ENCODE measurements at regions not wholly inside any gene's neighbourhood (a gene's known extent, or its start where the extent isn't known, plus 50 kb on each side); places are given as distances from the start of the nearest gene placed in this dataset.
"Not testable (repeated sequence)": the region's sequence is repeated elsewhere in the genome, so short reads cannot be mapped to it uniquely, and the experiment has no call there.

DNA sequence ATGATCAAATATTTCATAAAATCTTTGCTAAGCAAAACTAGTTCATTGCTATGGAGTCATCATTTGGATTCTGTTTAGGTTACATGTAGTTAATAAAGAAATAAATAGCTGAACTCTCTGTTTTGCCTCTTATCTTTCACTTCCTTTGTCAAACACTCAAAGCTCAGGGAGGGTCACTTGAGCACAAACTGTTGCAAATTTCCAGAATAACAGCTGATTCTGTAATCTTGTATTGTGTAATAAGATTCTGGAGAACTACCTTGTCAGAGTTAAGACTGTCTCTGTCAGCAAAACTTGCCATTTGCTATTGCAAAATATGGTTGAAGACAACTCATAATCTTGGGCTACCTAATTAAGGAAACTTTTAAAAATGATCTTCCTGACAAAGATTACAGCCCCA is 182.0 kb upstream of the MOCS2 start:
- Histone ChIP-seq H3K4me1 (ENCODE audit: insufficient read depth) (no peaks in the 10 kb centered on the region), H3K36me3 (no peaks in the 10 kb centered on the region), H3K27ac (no peak overlapping the region), H3K9me3 (peaks cover 0 to 3% of the 10 kb centered on the region in 2 donors), H3K4me3 (no peak overlapping the region), H3K27me3 (no peaks in the 10 kb centered on the region)
- DNase-seq = no peak
- intact Hi-C loops (cut with DNase I) = no loop called here
- TF ChIP-seq POLR2A (IDR thresholded peaks at IDR 0.05) (no peak), EP300 (IDR thresholded peaks at IDR 0.05) (no peak)
- TF ChIP-seq, protein P1, sequence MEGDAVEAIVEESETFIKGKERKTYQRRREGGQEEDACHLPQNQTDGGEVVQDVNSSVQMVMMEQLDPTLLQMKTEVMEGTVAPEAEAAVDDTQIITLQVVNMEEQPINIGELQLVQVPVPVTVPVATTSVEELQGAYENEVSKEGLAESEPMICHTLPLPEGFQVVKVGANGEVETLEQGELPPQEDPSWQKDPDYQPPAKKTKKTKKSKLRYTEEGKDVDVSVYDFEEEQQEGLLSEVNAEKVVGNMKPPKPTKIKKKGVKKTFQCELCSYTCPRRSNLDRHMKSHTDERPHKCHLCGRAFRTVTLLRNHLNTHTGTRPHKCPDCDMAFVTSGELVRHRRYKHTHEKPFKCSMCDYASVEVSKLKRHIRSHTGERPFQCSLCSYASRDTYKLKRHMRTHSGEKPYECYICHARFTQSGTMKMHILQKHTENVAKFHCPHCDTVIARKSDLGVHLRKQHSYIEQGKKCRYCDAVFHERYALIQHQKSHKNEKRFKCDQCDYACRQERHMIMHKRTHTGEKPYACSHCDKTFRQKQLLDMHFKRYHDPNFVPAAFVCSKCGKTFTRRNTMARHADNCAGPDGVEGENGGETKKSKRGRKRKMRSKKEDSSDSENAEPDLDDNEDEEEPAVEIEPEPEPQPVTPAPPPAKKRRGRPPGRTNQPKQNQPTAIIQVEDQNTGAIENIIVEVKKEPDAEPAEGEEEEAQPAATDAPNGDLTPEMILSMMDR (IDR thresholded peaks at IDR 0.05) = no peak

DNA sequence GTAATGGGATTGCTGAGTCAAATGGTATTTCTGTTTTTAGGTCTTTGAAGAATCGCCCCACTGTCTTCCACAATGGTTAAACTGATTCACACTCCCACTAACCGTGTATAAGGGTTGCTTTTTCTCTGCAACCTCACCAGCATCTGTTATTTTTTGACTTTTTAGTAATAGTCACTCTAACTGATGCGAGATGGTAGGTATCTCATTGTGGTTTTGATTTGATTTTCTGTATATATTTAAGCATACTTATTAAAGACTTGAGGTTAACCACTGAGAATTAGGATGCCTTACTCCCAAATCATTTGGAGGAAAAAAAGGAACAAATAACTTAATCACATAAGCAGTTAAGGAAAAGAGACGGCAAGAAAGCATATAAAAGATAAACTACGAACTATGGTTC is 181.6 kb upstream of the FST start:
- TF ChIP-seq EP300 (IDR thresholded peaks at IDR 0.05) (no peak), POLR2A (IDR thresholded peaks at IDR 0.05) (no peak)
- TF ChIP-seq, protein P1 (IDR thresholded peaks at IDR 0.05) = no peak
- no peak for DNase-seq
- 66 to 82% (median 78%) methylated on average over 5 of the region's 5 CpGs for WGBS, 3 donors
- Histone ChIP-seq H3K9me3 (no peaks in the 10 kb centered on the region), H3K4me3 (no peak overlapping the region), H3K27me3 (no peaks in the 10 kb centered on the region), H3K36me3 (no peaks in the 10 kb centered on the region), H3K4me1 (ENCODE audit: insufficient read depth) (no peaks in the 10 kb centered on the region), H3K27ac (no peak overlapping the region)
- intact Hi-C loops (cut with DNase I) = no loop called here

DNA sequence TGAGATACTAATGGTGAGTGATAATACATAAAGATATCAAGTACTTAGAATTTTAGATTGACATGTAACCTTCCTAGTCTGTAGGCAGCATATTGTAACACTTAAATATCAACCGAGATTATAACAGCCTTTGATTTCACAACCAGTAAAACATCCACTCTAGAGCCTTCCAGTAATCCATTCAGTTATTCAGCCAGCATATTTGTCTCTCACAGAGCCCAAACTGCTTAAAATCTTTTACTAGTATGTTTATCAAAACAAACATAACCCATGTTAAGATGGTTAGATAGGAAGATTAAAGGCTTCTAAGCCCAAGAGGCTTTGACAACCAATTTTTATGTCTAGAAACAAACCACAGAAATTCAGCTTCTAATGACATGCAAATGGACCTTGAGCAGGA is 177.9 kb upstream of the FST start:
- no peaks in the 10 kb centered on the region for H3K9me3 ChIP-seq
- TF ChIP-seq POLR2A (IDR thresholded peaks at IDR 0.05) (no peak), EP300 (IDR thresholded peaks at IDR 0.05) (no peak)
- TF ChIP-seq, protein P1 (IDR thresholded peaks at IDR 0.05) = no peak
- WGBS, 3 donors = 19 to 40% (median 29%) methylated on average over 1 of the region's 1 CpG
- no peaks in the 10 kb centered on the region for H3K4me1 ChIP-seq (ENCODE audit: insufficient read depth)
- H3K27me3 ChIP-seq = no peaks in the 10 kb centered on the region
- H3K27ac ChIP-seq = no peak overlapping the region
- no peak overlapping the region for H3K4me3 ChIP-seq
- intact Hi-C loops (cut with DNase I) = no loop called here
- no peak for DNase-seq
- no peaks in the 10 kb centered on the region for H3K36me3 ChIP-seq

DNA sequence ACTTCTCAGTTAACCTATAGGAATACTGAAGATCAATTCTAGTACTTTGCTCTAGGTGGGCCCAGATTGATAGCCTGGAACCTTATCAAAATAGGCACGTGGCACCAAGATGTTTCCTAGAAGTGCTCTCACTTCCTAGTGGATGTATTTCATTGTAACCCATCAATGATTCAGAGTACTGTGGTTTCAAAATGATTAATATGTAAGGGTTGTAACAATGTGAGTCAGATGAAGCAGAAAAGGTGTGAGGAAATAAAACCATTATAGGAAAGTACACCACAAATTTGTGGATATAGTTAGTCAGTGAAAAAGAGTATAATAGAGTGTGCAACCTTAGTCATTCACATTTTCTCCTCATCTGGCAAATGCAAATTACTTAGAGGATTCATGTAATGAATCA is 177.3 kb upstream of the FST start:
- Histone ChIP-seq H3K4me3 (no peak overlapping the region), H3K27ac (no peak overlapping the region), H3K36me3 (no peaks in the 10 kb centered on the region), H3K27me3 (no peaks in the 10 kb centered on the region), H3K9me3 (no peaks in the 10 kb centered on the region), H3K4me1 (ENCODE audit: insufficient read depth) (no peaks in the 10 kb centered on the region)
- TF ChIP-seq POLR2A (IDR thresholded peaks at IDR 0.05) = no peak
- TF ChIP-seq, protein P1 (IDR thresholded peaks at IDR 0.05) = no peak
- 47 to 52% (median 47%) methylated on average over 1 of the region's 1 CpG for WGBS, 3 donors
- no peak for DNase-seq
- intact Hi-C loops (cut with DNase I) = no loop called here

DNA sequence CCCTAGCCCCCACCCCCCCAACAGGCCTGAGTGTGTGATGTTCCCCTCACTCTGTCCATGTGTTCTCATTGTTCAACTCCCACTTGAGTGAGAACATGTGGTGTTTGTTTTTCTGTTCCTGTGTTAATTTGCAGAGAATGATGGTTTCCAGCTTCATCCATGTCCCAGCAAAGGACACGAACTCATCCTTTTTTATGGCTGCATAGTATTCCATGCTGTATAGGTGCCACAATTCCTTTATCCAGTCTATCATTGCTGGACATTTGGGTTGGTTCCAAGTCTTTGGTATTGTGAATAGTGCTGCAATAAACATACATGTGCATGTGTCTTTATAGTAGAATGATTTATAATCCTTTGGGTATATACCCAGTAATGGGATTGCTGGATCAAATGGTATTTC is 175.1 kb upstream of the FST start:
- H3K4me3 ChIP-seq; H3K27me3 ChIP-seq; H3K9me3 ChIP-seq; H3K36me3 ChIP-seq; H3K27ac ChIP-seq; intact Hi-C loops (cut with DNase I); H3K4me1 ChIP-seq (ENCODE audit: insufficient read depth); DNase-seq: not testable (repeated sequence)
- 72 to 85% (median 79%) methylated on average over 1 of the region's 1 CpG for WGBS, 3 donors
